ENCODE measurements at regions not wholly inside any gene's neighbourhood (a gene's known extent, or its start where the extent isn't known, plus 50 kb on each side); places are given as distances from the start of the nearest gene placed in this dataset.
"Not testable (repeated sequence)": the region's sequence is repeated elsewhere in the genome, so short reads cannot be mapped to it uniquely, and the experiment has no call there.

- DNase-seq (ENCODE audit: low read depth): no peak
Observed at GRCh38 chr14:101634850-101635748, 73.8 kb downstream of the DIO3 start.

GRCh38 chr14:101635749-101636560 lies 74.7 kb downstream of the DIO3 start:
- no peak for DNase-seq (ENCODE audit: low read depth)

GRCh38 chr14:101639241-101639833 lies 78.0 kb downstream of the DIO3 start:
- DNase-seq (ENCODE audit: low read depth): no peak

- DNase-seq (ENCODE audit: low read depth): no peak
Observed at GRCh38 chr14:101643651-101644050, 82.4 kb downstream of the DIO3 start.

- no peak for DNase-seq (ENCODE audit: low read depth)
Observed at GRCh38 chr14:101654051-101654450, 92.8 kb downstream of the DIO3 start.

GRCh38 chr14:101657372-101657771 lies 96.1 kb downstream of the DIO3 start:
- no peak for DNase-seq (ENCODE audit: low read depth)

- DNase-seq (ENCODE audit: low read depth): peak; percentile 1
Observed at GRCh38 chr14:101665478-101666078, 95.9 kb upstream of the PPP2R5C start.

- DNase-seq (ENCODE audit: low read depth): no peak
Observed at GRCh38 chr14:101666264-101666663, 95.2 kb upstream of the PPP2R5C start.

GRCh38 chr14:101669629-101670028 lies 91.9 kb upstream of the PPP2R5C start:
- DNase-seq (ENCODE audit: low read depth): no peak

- DNase-seq (ENCODE audit: low read depth): no peak
Observed at GRCh38 chr14:101673873-101674272, 87.6 kb upstream of the PPP2R5C start.

GRCh38 chr14:101675835-101676234 lies 85.7 kb upstream of the PPP2R5C start:
- not testable (repeated sequence) for DNase-seq (ENCODE audit: low read depth)

GRCh38 chr14:101677912-101678327 lies 83.6 kb upstream of the PPP2R5C start:
- DNase-seq (ENCODE audit: low read depth): not testable (repeated sequence)

GRCh38 chr14:101681795-101682194 lies 79.7 kb upstream of the PPP2R5C start:
- DNase-seq (ENCODE audit: low read depth): no peak

GRCh38 chr14:101683365-101683764 lies 78.1 kb upstream of the PPP2R5C start:
- no peak for DNase-seq (ENCODE audit: low read depth)

GRCh38 chr14:101687756-101688546 lies 73.6 kb upstream of the PPP2R5C start:
- no peak for DNase-seq (ENCODE audit: low read depth)

GRCh38 chr14:101689039-101689501 lies 72.4 kb upstream of the PPP2R5C start:
- no peak for DNase-seq (ENCODE audit: low read depth)

GRCh38 chr14:101689966-101690365 lies 71.5 kb upstream of the PPP2R5C start:
- not testable (repeated sequence) for DNase-seq (ENCODE audit: low read depth)

- DNase-seq (ENCODE audit: low read depth): no peak
Observed at GRCh38 chr14:101695659-101696058, 65.8 kb upstream of the PPP2R5C start.

GRCh38 chr14:101704140-101704539 lies 57.4 kb upstream of the PPP2R5C start:
- DNase-seq (ENCODE audit: low read depth): no peak

GRCh38 chr14:101705733-101706508 lies 55.6 kb upstream of the PPP2R5C start:
- no peak for DNase-seq (ENCODE audit: low read depth)
